BLaER1 (cell line): ENCODE measurements at regions not wholly inside any gene's neighbourhood (a gene's known extent, or its start where the extent isn't known, plus 50 kb on each side); places are given as distances from the start of the nearest gene placed in this dataset.

Source experiments
- H3K27ac ChIP-seq: shearing (Covaris generic); formaldehyde crosslinking; 2 replicates; pipeline ENCODE4 v1.8.1; 2022
- H3K27me3 ChIP-seq: shearing (Covaris generic); formaldehyde crosslinking; 2 replicates; pipeline ENCODE4 v1.8.1; 2022
- H3K36me3 ChIP-seq: shearing (Covaris generic); formaldehyde crosslinking; 2 replicates; pipeline ENCODE4 v1.8.1; 2022
- H3K4me1 ChIP-seq: shearing (Covaris generic); formaldehyde crosslinking; 2 replicates; pipeline ENCODE4 v1.8.1; 2022
- H3K4me2 ChIP-seq: shearing (Covaris generic); formaldehyde crosslinking; 2 replicates; pipeline ENCODE4 v1.8.1; 2022
- H3K4me3 ChIP-seq: shearing (Covaris generic); formaldehyde crosslinking; 2 replicates; pipeline ENCODE4 v1.8.1; 2022
- H3K9ac ChIP-seq: shearing (Covaris generic); formaldehyde crosslinking; 2 replicates; pipeline ENCODE4 v1.8.1; 2022
- H3K9me3 ChIP-seq: shearing (Covaris generic); formaldehyde crosslinking; 2 replicates; pipeline ENCODE4 v1.8.1; 2022
- H4K20me1 ChIP-seq: shearing (Covaris generic); formaldehyde crosslinking; 2 replicates; pipeline ENCODE4 v1.8.1; 2022
- Cebpa-rat ChIP-seq: shearing (Covaris generic); IDR thresholded peaks from 2 replicates; pipeline ENCODE4 v1.8.1; 2022

DNA sequence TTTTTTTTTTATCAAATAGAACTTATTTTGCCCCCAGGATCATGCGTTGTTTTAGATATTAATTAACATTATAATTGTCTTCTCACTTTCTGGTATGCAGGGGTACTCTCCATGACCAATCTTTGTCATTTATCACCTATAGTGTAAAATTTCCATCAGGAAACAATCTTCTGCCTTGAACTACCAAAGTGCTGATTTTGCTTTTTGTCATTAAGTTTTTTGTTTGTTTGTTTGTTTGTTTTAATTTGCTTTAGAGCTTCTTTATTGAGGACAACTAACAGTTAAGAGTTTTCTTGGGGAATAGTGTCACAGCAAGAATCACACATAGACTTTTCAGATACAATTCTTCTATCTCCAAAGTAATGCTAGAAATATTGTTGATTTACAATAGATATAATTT lies 171.2 kb upstream of the PRPS1L1 start:
- no peaks in the 10 kb centered on the region for H4K20me1 ChIP-seq
- no peak overlapping the region for H3K9ac ChIP-seq
- H3K27me3 ChIP-seq, result no peaks in the 10 kb centered on the region
- no peaks in the 10 kb centered on the region for H3K4me1 ChIP-seq
- H3K4me3 ChIP-seq, result no peak overlapping the region
- no peak for TF ChIP-seq Cebpa-rat
- no peak overlapping the region for H3K4me2 ChIP-seq
- no peaks in the 10 kb centered on the region for H3K36me3 ChIP-seq
- no peak overlapping the region for H3K27ac ChIP-seq
- no peaks in the 10 kb centered on the region for H3K9me3 ChIP-seq

DNA sequence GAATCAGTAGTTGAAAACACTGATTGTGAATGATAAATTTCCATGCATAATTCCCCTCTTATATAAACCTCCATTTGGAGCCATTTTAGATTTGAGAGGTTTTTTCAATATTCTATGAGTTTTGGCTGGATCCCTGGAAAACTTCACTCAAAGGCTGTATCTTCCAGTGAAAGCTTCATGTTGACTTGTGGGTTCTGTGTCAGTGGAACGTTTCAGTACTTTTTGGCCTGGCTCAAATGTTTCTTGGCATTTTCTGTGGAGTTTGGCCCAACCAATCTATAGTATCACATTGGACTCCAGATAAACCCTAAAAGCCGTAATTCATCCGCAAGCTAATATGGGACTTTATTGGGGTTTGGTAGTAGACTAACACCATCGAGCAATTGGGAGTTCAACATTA lies 172.6 kb upstream of the PRPS1L1 start:
- Histone ChIP-seq H3K4me3 (no peak overlapping the region), H3K36me3 (no peaks in the 10 kb centered on the region), H3K27me3 (no peaks in the 10 kb centered on the region), H3K4me1 (no peaks in the 10 kb centered on the region), H4K20me1 (no peaks in the 10 kb centered on the region), H3K9me3 (no peaks in the 10 kb centered on the region), H3K27ac (no peak overlapping the region), H3K9ac (no peak overlapping the region), H3K4me2 (no peak overlapping the region)
- no peak for TF ChIP-seq Cebpa-rat

DNA sequence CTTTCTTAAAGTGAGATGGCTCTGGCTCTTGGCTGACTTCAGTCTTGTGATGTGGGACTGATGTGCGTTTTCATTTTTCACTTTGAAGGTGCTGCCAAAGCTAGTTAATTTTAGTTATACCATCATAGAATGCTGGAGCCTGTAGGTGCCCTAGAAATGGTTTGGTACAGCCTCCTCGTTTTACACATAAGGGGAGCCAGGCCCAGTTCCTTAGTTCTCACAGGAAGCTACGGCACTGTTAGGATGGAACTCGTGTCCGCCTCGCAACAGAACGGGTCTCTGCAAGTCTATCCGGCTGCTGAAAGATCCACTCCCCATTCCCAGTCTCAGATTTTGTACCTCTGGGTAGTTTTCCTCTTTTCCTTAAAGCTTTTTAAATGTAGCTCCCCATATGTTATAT lies 173.2 kb upstream of the PRPS1L1 start:
- Histone ChIP-seq H3K36me3 (no peaks in the 10 kb centered on the region), H3K27ac (no peak overlapping the region), H3K9me3 (no peaks in the 10 kb centered on the region), H3K4me2 (no peak overlapping the region), H3K4me3 (no peak overlapping the region), H3K27me3 (no peaks in the 10 kb centered on the region), H3K9ac (no peak overlapping the region), H4K20me1 (no peaks in the 10 kb centered on the region), H3K4me1 (no peaks in the 10 kb centered on the region)
- TF ChIP-seq Cebpa-rat, result no peak

DNA sequence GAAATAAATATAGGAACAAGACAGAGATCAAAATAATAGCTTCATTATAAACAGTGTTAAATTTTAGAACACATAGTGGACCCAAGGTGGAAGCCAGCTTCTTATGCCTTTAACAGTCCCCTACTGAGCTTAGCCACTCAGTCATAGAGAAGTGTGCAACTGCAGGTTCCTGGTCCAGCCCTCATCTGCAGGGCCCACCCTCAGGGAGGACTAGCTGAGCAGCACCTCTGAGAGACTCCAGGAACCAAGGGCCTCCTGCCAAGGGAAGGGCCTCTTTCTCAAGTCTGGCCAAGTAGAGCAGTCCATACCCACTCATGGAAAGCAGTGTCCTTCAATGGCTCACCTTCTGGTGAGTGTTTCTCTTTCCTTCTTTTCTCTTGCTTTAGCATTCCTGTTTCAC lies 173.7 kb upstream of the PRPS1L1 start:
- H3K27me3 ChIP-seq, result no peaks in the 10 kb centered on the region
- no peak overlapping the region for H3K9ac ChIP-seq
- no peaks in the 10 kb centered on the region for H3K4me1 ChIP-seq
- no peak overlapping the region for H3K4me2 ChIP-seq
- no peak overlapping the region for H3K4me3 ChIP-seq
- TF ChIP-seq Cebpa-rat, result no peak
- no peaks in the 10 kb centered on the region for H3K9me3 ChIP-seq
- no peak overlapping the region for H3K27ac ChIP-seq
- H3K36me3 ChIP-seq, result no peaks in the 10 kb centered on the region
- no peaks in the 10 kb centered on the region for H4K20me1 ChIP-seq

DNA sequence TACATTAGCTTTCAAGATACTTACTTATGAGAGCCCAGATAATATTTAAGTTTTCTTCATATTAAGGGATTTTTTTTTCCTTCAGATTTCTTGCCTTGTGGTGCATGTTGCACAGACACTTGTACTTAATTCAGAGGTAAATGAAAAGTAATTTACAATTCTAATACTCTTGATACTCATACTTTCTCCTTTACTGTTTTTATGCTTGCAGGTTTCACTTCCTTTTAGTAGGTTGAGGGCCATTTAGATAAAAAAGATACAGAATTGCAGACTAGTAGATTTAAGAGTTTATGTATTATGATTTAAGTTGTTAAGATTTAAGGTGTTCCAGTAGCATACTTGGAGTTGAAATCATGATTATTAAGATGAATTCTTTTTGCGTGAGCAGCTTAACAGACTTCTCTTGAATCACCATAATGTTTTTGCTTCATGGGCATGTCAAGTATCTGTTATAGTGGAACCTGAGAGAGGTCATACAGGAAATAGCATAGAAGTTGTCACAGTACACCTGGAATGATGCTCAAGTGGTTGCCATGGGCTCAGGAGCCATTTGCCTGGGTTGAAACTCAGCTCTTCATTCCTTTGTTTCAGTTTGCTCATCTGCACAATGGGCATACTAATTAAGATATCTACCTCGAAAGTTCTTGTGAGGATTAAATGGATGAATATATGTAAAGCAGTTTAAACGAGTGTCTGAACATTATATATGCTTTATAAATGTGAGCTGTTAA lies 174.8 kb upstream of the PRPS1L1 start:
- Histone ChIP-seq H3K9ac (no peak overlapping the region), H3K4me3 (no peak overlapping the region), H4K20me1 (no peaks in the 10 kb centered on the region), H3K27me3 (no peaks in the 10 kb centered on the region), H3K27ac (no peak overlapping the region), H3K4me2 (no peak overlapping the region), H3K9me3 (no peaks in the 10 kb centered on the region), H3K4me1 (no peaks in the 10 kb centered on the region), H3K36me3 (no peaks in the 10 kb centered on the region)
- TF ChIP-seq Cebpa-rat, result no peak

DNA sequence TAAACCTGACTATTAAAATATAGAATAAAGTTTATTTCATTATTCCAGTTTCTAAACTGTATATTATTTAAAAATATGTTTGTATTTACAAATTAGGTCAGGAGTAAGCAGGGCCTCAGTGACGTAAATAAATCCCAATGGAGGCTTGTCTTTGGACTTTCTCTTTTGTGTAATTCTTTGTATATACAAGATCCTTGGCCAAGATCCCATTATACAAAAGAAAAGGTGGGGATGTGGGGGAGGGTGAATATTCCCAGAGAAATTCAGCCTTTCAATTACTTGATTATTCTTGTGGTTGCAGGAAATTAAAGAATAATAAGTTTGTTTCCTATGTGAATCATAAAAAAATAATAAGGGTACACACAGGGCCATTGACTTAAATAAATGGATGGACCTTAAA lies 178.7 kb upstream of the PRPS1L1 start:
- H3K36me3 ChIP-seq, result no peaks in the 10 kb centered on the region
- H3K9ac ChIP-seq, result no peak overlapping the region
- H4K20me1 ChIP-seq, result no peaks in the 10 kb centered on the region
- H3K27me3 ChIP-seq, result no peaks in the 10 kb centered on the region
- no peak overlapping the region for H3K27ac ChIP-seq
- no peak overlapping the region for H3K4me2 ChIP-seq
- H3K4me3 ChIP-seq, result no peak overlapping the region
- H3K4me1 ChIP-seq, result no peaks in the 10 kb centered on the region
- no peak for TF ChIP-seq Cebpa-rat
- no peaks in the 10 kb centered on the region for H3K9me3 ChIP-seq

DNA sequence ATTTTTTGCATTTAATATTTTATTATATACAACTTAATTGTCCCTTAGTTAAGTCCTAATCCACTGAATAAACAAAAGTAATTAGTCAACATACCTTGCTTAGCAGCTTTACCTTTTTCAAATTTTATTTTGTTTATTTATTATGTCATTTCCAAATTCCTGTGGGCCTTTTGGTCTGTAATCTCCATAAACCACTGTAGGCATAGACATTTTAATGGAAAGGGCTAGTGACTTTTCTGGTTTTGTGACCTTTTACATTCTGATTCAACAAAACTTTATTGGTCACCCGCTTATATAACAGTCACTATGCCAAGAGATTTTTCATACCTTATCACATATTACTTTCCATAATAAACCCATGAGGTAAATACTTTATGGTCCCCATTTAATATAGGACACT lies 181.3 kb upstream of the PRPS1L1 start:
- H3K27me3 ChIP-seq, result no peaks in the 10 kb centered on the region
- no peak overlapping the region for H3K4me2 ChIP-seq
- no peaks in the 10 kb centered on the region for H3K4me1 ChIP-seq
- H3K9me3 ChIP-seq, result no peaks in the 10 kb centered on the region
- H3K27ac ChIP-seq, result no peak overlapping the region
- no peak overlapping the region for H3K9ac ChIP-seq
- no peak overlapping the region for H3K4me3 ChIP-seq
- no peaks in the 10 kb centered on the region for H3K36me3 ChIP-seq
- no peaks in the 10 kb centered on the region for H4K20me1 ChIP-seq
- no peak for TF ChIP-seq Cebpa-rat

DNA sequence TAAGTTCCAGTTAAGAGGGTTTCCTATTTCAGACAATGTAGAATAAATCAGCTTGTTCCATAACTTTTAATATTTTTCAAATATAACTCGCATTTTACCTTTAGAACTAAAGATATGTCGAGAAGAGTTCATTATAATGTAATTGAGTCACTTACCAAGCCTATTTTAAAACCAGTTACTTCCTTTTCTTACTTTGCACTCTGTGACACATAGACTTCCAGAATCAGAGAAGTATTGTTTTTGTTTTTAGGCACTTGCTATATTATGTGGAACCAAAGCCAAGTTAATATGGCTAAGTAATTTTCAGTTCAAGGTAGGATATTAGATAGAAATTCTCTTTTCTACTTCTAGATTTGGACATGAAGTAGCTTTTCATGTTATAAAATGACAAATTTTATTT lies 182.7 kb upstream of the PRPS1L1 start:
- Histone ChIP-seq H3K4me1 (no peaks in the 10 kb centered on the region), H3K4me2 (no peak overlapping the region), H3K27me3 (no peaks in the 10 kb centered on the region), H4K20me1 (no peaks in the 10 kb centered on the region), H3K9ac (no peak overlapping the region), H3K9me3 (no peaks in the 10 kb centered on the region), H3K27ac (no peak overlapping the region), H3K4me3 (no peak overlapping the region), H3K36me3 (no peaks in the 10 kb centered on the region)
- no peak for TF ChIP-seq Cebpa-rat

DNA sequence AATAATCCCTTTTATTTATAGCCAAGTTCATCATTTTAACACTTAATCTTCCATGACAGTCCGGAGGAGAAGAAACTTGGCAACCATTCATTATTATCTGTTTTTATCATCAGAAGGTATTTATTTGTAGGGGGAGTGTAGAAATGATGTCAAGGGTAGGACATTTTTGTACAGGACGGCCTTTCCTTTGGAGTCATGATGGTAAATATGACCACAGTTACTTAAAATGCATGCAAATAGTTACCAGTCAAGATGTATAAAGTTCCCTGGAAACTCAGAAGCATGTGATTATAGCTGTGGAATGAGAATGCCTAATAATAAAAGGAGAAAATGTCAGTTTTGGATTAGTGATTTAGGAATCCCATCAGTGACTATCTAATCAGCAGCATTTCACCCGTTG lies 183.1 kb upstream of the PRPS1L1 start:
- Histone ChIP-seq H3K4me3 (no peak overlapping the region), H3K9me3 (no peaks in the 10 kb centered on the region), H3K4me2 (no peak overlapping the region), H3K27me3 (no peaks in the 10 kb centered on the region), H3K4me1 (no peaks in the 10 kb centered on the region), H3K36me3 (no peaks in the 10 kb centered on the region), H3K9ac (no peak overlapping the region), H4K20me1 (no peaks in the 10 kb centered on the region), H3K27ac (no peak overlapping the region)
- TF ChIP-seq Cebpa-rat, result no peak

DNA sequence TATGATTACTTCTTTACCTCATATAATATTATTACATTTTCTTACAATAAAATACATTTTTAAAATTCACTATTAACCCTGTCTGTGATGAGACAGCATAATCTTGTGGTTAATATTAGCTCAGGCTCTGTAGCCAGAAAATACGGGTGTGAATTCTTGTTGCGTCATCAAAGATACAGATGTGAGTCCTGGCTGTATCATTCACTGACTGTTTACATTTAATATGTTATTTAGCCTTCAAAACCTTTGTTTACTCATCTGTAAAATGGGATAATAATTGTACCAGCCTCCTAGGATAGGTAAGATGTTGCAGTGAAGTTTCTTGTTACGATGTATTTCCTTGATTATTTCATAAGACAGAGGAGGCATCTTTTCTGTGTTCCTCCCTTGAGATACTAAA lies 184.7 kb upstream of the PRPS1L1 start:
- no peak overlapping the region for H3K27ac ChIP-seq

DNA sequence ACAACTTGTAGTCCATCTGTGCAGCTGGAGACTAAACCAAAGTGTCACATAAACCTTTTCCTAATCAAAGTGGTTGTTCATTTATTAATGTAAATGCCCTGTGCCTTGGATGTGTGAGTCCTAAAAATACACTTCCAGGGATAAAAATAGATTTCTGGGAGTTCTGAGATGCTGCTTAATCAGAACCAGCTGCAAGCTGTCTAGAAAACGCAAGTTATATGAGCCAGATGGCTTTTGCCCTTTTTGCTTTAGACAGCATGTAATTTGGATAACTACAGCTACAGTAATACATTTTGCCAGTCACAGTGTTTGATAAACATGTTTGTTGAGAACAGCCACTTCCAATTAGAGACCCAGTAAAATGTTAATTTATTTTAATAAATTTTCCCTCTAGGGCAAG lies 185.1 kb upstream of the PRPS1L1 start:
- TF ChIP-seq Cebpa-rat, result no peak
- H3K4me3 ChIP-seq, result no peak overlapping the region
- H3K27ac ChIP-seq, result no peak overlapping the region

More for the DNA sequence above, 184.7 kb upstream of the PRPS1L1 start:
- Histone ChIP-seq H3K4me2 (no peak overlapping the region), H3K36me3 (no peaks in the 10 kb centered on the region), H3K9ac (no peak overlapping the region), H3K27me3 (no peaks in the 10 kb centered on the region), H4K20me1 (no peaks in the 10 kb centered on the region), H3K4me3 (no peak overlapping the region), H3K4me1 (no peaks in the 10 kb centered on the region), H3K9me3 (no peaks in the 10 kb centered on the region)
- no peak for TF ChIP-seq Cebpa-rat

More for the DNA sequence above, 185.1 kb upstream of the PRPS1L1 start:
- Histone ChIP-seq H3K36me3 (no peaks in the 10 kb centered on the region), H3K9me3 (no peaks in the 10 kb centered on the region), H3K9ac (no peak overlapping the region), H4K20me1 (no peaks in the 10 kb centered on the region), H3K27me3 (no peaks in the 10 kb centered on the region), H3K4me2 (no peak overlapping the region), H3K4me1 (no peaks in the 10 kb centered on the region)
